Medulla oblongata (tissue), 1 donor: ENCODE measurements at regions not wholly inside any gene's neighbourhood (a gene's known extent, or its start where the extent isn't known, plus 50 kb on each side); places are given as distances from the start of the nearest gene placed in this dataset.

Source experiments
- DNase-seq: peaks from one replicate; pipeline ENCODE4 v3.0.0-alpha.2; 2015; ENCODE audit errors: extremely low spot score

DNA sequence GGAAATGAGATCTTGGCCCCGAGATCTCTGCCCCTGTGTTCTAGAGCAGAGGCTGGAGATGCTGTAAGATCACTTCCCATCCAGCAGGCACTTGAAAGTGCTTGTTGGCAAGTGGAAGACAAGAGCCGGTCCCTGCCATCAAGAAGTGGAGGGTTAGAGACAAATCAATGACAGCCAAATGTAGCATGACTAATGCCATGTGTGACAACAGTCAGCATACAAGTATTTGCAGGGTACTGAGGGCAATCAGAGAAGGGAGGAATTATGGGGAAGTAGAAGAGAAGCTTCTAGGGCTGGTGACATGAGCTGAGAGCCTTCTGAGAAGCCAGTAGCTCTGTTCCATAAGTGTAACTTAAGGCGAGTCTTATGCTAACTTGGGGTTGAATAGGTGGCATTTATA, 58.6 kb downstream of the TMEM17 start:
- DNase-seq, result no peak

DNA sequence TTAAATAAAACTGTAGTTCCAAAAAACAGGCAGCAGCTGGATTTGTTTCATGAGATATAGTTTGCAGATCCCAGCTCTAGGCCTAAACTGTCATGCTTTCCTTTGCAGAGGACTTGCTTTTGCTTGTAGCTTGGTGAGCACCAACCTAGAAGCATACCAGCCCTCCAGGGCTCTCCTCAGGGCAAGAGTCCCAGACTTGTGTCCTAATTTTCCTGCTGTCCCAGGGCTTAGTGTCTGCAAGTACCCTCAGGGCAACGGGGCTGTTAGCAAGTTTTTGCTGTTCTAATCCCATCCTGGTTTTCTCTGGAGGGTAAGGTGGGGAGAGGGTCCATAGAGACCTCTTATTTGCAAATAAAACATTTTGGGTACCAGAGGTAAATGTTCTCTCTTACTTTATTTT, 59.5 kb downstream of the TMEM17 start:
- DNase-seq, result no peak

DNA sequence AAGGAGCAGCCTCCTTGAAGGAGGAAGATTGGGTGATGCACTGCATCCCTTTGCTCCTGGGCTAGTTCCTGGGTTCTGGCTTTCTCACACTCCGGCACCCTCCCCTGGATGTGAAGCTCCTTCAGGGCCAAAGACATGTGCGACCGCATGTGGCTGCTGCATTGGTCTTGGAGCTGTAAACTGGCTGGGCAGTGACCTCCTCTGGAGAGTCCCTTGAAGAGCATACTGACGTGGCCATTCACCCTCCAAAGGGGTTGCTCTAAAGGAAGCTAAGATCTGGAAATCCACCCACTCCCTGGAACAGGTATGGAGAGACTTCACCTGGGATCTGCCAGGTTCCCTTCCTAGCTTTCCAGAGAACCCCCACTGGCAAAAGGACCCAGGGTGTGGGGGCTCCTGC, 62.1 kb downstream of the TMEM17 start:
- no peak for DNase-seq

DNA sequence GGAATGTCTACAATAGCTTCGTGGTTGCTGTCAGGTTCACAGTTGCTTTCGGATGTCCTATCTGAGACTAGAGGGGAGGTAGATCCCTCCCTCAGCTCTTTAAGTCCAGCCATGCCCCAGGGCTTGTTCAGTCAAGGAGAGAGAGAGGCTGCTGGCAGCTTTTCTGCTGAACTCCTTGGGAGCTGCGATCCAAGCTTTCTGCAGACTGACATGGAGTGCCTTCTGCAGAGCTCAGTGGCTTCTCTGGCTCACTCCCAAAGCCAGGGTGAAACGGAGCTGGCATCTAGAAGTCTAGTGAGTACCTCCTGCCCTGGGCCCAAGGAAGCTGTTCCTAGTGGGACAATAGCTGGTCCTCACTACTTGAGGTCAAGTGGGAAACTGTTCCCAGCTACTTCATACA, 62.5 kb downstream of the TMEM17 start:
- no peak for DNase-seq

DNA sequence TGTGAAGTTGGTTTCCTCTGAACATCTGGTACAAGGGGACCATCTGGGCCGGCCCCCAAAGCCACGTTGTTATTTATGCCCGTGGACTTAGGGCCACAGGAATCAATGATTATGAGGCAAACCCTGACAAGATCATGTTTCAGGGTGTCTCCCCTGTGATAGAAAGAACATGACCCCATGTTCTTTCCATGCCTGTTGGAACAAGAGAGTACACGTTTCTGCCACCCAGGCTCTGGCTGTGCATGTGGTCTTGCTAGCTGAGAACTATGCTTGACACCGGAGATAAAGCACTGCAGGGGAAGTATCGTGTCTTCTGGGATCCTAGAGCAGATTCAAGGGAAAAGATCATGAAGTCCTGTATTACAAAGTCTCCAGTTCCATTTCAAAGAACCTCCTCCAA, 64.2 kb downstream of the TMEM17 start:
- DNase-seq, result no peak

DNA sequence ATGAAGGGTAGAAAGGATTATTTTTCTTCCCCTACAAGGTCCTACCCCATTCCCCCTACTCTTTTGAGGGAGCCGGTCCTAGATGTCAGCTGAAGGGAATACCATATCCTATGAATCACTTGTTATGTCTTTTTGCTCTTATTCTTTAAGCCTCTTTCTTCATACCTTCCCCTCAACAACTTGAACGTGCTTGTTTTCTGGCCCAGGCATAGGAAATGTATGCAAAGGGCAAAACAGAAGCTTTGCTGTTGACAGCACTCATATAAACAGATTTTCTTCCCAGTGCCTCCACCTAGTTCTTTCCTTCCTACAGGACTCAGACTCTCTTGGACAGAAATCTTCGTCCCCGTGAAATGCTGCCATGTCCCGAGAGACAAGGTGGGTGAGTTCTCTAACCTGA, 64.6 kb downstream of the TMEM17 start:
- DNase-seq, result no peak

DNA sequence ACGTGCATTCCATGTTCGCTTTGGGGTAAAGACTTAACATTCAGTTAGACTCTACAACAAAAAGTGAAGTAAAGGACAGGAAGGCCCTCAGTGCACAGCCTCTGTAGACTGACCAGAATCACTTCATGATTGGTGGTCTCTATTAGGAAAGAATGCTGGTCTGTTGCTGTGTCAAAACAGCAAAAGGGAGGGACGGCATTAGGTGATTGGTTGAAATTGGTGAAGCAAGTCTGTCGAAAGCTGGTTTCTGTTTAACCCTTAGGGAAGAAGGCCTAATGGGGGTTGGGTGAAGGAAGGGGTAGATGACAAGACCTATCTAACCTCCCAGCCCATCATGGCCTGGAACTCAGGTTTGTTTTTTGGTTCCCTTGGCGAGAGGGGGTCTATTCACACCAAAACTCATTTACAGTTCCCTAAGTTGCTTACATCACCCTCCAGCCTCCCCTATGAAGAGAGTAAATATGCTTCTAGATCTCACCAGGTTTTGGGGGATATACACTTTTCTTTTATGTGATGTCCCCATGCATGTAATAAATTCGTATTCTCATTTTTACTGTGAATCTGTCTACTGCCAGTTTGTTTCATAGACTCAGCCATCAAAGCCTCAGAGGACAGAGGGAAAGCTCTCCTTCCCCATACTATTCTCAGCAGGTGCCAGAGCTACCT, 65.6 kb downstream of the TMEM17 start:
- no peak for DNase-seq

DNA sequence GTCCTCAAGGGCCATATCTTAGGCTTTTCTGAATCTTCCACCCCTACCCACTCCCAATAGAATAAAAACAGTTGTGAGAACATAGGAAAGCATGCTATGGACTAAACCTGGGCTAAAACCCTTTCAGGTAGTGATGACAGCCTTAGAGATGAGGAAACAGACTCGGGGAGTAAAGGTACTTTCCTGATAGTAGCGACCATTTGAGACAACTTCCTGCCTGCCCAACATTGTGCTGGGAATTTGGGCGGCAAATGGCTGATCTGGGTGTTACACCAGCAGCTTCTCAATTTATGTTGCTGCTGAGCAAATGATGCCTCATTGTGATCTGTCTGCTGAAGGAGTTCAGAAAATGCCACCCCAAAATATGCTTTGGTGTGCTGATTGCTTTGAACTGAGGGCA, 66.6 kb downstream of the TMEM17 start:
- DNase-seq, result no peak

DNA sequence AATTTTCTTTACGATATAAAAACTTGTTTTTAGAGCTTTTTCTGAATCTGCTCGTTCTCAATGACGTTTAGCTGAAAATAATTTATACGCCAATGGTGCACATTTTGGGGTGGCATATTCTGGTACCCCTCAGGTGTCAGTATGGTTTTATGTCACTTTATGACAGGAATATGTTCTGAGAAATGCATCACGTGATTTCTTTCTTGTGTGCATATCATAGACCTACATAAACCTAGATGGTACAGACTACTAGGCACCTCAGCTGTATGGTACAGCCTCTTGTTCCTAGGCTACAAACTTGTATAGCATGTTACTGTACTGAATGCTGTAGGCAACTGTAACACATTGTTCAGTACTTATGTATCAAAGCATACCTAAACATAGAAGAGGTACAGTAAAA, 68.2 kb downstream of the TMEM17 start:
- no peak for DNase-seq

DNA sequence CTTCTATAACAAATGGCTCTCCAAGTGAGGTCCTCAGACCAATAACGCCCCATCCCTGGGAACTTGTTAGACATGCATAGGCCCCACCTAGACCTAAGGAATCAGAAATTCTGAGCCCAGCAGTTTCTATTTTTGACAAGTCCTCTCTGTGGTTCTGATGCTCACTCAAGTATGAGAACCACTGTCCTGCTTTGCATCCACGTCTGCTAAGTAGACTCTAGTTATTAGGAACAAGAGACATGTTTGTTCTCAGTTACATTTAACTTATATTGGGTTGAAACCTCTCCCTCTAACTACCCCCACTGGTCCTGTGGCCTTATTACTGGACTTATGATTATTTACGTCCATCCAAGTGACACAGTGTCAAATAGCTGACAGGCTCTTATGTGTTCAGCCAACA, 70.3 kb downstream of the TMEM17 start:
- no peak for DNase-seq

DNA sequence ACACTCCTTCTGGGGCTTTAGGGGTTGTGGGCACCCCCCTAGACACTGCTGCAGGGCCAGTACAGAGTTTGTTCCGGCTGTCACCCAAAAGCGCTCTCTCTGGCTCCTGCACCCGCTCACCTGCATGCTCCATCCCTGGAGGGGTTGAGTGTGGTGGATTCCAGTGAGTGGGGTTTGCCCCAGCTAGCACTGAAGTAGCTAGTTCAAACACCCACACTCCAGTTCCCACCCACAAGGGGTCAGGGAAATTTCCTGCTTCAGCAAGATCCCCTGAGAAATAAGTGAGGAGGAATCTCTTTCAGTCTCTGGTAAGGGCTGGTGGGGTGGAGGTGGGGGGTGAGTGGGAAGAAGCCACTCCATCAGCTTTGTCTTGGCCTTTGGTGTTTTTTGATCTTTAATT, 73.6 kb downstream of the TMEM17 start:
- no peak for DNase-seq

DNA sequence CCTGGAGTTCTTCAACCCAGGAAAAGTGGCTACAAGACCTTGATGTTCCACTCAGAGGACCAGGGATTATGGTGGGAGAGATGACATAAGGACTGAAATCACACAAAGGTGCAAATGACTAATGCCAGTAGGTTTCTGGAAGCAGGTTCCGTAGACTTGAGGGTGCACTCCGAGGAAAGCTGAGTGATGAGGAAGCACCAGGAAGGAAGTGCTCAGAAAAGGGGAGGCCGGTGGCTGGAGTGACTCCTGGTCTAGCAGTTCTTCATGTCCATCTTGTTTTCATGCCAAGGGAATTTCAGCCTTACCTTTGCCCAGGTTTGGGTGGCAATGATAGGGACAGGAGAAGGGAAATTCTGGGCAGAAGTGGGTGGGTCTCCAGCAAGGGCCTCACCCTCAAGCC, 74.5 kb downstream of the TMEM17 start:
- no peak for DNase-seq

DNA sequence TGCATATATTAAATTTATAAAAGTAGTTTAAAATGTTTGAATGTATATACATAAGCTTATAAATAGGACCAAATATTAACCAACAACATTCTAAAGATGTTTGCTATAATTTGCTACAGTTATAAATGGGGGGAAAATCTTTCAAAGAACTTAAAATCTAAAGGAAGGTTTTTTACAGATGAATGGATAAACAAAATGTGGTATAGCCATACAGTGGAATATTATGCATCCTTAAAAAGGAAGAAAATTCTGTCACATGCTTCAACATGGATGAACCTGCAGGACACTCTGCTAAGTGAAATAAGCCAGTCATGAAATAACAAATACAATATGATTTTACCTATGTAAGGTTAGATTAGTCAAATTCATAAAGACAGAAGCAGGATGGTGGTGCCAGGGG, 75.8 kb downstream of the TMEM17 start:
- DNase-seq, result no peak

DNA sequence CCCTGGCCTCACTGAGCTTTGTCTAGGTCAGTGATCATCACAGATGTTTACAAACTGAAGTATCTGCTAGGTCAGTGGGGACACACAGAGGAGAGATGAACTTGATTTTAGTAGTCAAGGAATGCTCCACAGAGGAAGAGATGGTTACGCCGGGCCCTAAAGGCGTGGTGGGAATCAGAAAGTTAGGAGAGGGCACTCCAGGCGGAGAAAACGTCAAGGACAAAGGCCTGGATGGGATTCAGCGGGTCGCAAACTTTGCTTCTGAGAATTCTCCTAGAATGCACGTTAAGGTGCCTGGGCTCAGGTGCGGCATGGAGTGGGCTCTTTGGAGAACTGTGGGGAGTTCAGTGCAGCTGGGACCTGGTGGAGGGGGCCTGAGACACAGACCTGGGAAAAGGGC, 78.8 kb downstream of the TMEM17 start:
- DNase-seq, result no peak

DNA sequence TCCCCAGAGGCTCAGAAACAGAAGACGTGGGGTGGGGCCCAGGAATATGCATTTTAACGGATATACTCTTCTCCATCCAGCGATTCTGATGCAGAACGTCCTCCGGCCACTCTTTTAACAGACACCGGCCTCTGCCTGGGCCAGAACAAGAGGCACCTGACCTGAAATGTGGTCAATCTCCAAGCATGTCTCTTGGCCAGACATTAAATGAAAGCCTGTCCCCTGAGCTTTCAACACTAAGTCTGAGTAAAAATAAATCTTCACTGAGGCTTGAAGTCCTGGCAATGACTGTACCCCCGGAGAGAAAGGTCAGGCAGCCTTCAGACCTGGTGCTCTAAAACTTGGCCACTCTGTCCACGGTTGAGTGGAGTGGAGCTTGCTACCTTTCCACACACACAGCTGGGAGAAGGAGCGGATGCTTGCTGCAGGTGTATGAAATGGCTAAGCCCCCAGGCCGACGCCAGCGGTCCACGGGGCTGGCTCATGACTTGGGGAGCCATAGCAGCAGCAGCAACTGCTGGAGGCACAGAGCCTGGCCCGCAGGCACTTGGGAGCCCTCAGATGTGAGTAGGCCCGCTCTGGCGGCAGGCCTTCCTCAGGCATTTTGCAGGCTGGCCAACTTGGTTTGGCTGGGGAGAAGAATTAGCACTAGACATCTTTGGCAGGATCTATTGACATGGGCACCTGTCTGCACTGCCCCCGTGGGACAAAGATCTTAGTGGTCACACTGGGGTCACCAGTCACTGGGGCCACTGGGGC, 79.7 kb downstream of the TMEM17 start:
- DNase-seq, result peak; percentile 19

DNA sequence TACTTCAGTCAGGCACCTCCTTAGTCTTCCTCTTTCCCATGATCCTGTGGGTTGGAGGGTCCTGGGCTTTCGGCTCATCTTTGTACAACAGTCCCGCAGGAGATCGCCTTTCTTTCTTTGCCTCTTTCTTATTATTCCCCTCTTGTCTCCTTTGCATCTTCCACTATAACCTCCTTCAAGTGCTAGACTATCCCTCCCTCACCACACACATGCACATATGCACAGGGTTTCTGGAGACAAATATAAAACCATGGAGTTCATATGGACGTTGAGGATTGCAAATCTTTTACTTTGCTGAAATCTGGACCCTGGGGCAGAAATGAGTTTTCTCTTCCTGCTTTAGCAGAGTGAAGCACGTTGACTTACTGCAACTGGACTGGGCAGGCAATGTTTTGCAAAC, 80.3 kb downstream of the TMEM17 start:
- no peak for DNase-seq

DNA sequence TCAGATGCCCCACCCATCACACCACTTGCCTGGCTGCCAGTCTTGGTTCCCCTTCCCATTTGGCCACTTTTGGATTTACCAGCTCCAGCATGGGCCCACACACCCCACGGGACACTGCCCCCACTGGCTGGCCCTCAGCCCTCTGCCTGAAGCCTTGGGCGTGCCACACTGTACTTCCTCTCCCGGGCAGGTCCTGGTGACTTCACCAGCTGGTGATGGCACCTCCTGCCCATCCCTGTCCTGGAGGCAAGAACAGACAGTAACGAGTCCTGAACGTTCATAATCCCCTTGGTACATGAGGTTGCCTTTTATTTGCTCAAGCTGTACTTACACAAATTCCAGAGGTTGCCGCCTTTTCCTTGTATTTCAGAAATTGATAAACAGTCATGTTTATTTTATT, 81.1 kb downstream of the TMEM17 start:
- DNase-seq, result no peak

DNA sequence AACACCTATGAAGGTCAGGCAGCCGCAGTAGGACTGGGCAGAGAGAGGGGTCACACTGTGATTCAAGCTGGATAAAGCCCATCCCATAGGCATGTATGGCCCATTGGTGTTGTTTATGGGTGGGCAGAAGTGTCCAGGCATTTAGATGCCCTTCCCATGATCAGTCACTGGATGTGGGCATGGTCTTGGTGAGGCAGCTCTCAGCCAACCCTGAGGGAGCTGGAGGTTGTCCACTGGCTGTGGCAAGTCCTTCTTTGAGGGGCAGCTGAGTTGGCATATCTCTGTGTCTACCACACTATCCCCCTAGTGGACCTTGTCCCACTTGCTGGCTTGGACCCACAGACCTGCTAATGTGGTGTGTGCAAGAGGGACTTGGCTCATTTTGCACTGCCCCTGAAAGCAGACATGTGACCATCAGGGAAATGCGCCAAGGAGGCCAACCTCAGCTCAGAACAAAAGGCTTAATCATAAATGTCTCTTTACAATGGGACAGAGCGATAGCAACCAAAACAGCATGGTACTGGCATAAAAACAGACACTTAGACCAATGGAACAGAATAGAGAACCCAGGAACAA, 82.0 kb downstream of the TMEM17 start:
- DNase-seq, result peak; percentile 77

DNA sequence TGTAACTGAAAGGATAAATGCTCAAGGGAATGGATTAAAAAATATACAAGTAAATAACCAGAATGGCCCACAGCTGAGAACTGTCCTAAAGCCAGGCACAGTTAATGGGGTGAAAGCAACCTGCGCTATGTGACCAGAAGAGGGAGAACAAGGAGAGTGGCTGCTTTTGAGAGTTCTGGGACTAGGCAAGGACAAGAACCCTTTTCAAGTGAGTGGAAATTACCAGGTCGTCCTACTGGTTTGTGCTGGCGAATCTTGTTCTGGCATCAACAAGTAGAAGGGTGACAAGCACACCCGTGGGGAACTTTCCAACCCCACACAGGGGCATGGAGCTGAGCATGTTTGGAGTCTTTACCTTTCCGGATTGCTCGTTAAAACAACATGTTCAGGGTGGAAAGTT, 82.8 kb downstream of the TMEM17 start:
- DNase-seq, result no peak

DNA sequence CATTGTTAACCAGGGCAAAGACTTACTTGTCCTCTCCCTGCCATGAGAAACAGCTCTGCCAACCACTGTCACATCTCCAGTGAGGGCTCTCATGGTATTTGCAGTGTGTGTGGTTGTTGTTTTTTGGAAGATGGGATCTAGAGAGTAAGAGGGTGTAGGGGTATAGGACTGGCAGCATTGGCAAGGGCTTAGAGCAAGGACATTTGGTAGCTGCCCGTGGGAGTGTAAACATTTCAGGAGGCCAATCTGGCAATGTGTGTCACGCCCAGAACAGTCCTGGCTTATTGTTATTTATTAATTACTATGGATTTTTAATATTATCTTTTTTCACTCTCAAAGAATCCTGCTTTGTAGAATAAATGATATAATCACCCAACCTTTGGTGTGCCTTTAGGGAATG, 90.5 kb downstream of the TMEM17 start:
- peak; percentile 27 for DNase-seq

DNA sequence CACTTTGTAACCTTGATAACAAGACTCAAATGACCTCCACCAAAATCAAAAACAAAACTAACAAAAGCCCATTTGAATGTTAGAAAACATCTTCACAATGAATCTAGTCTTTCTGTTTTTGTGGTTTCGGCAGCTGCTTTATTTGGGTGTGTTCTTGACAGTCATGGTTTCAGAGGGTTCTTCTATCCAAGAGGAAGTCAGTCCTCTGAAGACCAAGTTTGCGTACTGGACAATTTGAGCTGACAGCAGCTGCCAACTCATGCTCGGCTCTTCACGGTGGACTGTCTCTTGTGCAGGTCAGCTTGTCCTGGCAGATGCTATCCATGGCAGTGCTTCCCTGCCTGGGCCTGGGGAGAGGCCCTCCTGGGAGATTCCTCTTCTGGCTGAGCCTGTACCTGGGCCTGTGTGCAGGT, 91.0 kb downstream of the TMEM17 start:
- DNase-seq, result peak; percentile 70

DNA sequence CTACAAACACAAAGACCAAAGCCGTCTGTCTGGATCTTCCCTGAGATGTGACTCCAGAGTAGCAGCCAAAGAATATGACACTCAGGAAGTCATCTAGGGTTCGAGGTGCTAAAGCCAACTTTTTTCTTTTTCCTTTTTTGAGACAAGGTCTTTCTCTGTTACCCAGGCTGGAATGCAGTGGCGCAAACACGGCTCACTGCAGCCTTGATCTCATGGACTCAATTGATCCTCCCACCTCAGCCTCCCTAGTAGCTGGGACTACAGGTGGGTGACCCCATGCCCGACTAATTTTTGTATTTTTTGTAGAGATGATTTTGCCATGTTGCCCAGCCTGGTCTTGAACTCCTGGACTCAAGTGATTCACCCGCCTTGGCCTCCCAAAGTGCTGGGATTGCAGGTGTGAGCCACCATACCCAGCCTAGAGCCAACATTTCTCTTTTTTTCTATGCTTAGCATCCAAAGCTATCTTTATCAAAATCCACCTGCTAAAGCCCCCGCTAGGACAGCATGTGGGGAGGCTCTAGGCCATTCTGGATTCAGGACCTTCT, 92.8 kb downstream of the TMEM17 start:
- DNase-seq, result no peak

DNA sequence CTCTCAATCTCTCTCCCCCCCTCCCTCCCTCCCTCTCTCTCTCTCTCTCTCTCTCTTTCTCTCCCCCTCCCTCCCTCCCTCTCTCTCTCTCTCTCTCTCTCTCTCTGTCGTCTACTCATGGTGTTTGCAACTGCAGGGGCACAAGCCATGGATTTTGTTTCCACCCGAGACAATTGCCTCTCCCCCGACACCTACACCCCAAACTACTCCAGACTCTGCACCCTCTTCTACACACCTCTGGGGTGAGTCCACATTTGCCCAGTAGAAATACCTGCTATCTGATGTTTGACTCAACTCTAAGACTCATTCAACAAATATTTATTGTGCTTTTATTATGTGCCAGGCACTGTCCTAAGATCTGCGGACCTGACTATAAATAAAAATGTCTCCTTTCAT, 93.7 kb downstream of the TMEM17 start:
- DNase-seq, result peak; percentile 21
